GM19240 (cell line): ENCODE measurements at regions not wholly inside any gene's neighbourhood (a gene's known extent, or its start where the extent isn't known, plus 50 kb on each side); places are given as distances from the start of the nearest gene placed in this dataset.
A peak's percentile ranks its signal among the peaks of the same experiment; 100 is the strongest.
"Not testable (repeated sequence)": the region's sequence is repeated elsewhere in the genome, so short reads cannot be mapped to it uniquely, and the experiment has no call there.

ENCODE experiments used
- DNase-seq: peaks from one replicate; pipeline ENCODE4 v3.0.0; 2011; ENCODE audit warnings: low spot score; ENCODE audit not compliant: insufficient read length

DNA sequence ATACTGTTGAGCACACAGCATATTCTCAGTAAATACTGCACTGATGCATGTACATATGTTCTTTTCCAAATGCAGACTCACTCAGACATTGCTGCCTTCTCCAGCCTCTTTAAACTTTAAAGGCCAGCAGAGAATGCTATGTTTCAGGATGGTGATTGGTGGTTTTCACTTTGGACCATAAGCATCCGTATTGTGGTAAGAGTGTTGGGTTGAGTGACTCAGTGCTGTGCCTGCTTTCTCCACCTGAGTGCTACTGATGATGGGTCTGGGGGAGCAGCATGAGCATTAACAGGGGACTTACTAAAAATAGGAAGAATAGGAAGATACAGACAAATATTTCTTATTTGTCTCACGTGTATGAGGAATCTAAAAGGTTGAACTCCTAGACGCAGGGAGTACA, 56.3 kb upstream of the ZNF92 start:
- DNase-seq, result no peak

DNA sequence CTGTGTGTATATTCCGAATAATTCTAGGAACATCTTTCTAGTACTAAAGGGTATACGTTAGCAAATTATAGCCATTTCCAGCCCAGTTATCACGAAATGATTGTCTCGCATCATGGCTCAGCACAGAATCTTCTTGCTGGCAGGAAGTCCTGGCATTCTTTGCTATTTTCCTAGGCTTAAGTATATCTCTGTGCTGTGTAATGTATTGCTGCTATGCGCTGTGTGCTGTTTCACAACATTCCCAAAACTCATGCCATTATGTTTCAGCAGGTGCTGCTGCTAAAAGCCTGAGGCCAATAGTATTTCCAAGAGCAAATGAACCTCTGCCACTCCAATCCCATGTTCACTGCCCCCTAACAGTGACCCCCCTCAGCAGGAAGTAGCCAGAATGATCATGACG, 62.9 kb upstream of the ZNF92 start:
- no peak for DNase-seq

DNA sequence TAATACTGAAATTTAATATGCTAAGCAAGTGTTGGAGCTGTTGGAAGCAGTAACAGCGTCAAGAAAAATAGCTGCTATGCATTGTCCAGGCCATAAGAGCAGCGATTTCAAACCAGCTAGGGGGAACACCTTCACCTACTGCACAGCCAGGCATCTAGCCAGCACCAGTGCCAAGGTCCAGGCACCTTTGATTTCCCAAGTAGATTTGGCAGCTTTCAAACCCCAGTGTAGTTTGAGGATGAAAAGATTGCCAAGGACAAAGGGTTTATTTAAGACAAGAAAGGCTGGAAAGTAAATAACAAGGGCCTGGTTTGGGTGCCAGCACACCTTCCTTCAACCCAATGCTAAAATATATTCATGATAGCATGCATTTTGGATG, 65.4 kb upstream of the ZNF92 start:
- DNase-seq, result no peak

GRCh38 chr7:65307651-65308299, 65.9 kb upstream of the ZNF92 start:
- peak; percentile 29 for DNase-seq

- no peak for DNase-seq
These were observed 69.5 kb upstream of the ZNF92 start for GRCh38 chr7:65304175-65304574.

- no peak for DNase-seq
These were observed 70.8 kb upstream of the ZNF92 start for GRCh38 chr7:65302883-65303282.

DNA sequence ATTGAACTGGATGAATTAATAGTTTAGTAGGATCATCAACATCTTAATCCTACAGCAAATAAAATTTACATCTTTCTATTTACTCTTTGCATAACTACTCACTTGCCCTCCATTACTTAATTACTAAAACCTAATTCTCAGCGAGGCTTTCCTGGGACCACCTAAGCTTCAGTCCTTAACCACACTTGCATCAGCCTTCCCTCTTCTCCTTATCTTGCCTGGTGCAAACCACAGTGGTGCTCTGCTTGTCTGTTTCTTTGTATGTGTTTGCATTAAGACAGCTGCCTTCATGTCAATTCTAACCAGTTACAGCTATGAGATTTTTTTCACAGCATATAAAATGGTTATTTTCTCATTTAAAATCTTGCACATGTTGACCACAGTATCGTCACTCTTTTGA, 72.6 kb upstream of the ZNF92 start:
- no peak for DNase-seq

- DNase-seq, result no peak
These were observed 78.2 kb upstream of the ZNF92 start for GRCh38 chr7:65295409-65295808.

DNA sequence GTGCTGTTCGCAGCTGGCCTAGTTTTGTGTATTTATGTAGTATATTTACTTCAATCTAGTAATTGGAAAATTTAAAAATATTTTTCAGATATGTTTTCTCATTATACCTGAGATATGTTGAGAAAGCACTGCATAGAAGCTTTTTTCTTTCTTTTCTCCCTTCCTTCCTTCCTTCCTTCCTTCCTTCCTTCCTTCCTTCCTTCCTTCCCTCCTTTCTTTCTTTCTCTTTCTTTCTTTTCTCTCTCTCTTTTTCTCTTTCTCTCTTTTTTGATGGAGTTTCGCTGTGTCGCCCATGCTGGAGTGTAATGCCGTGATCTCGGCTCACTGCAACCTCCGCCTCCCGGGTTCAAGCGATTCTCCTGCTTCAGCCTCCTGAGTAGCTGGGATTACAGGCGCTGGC, 83.3 kb upstream of the ZNF92 start:
- not testable (repeated sequence) for DNase-seq

- no peak for DNase-seq
These were observed 86.6 kb upstream of the ZNF92 start for GRCh38 chr7:65287023-65287422.

DNA sequence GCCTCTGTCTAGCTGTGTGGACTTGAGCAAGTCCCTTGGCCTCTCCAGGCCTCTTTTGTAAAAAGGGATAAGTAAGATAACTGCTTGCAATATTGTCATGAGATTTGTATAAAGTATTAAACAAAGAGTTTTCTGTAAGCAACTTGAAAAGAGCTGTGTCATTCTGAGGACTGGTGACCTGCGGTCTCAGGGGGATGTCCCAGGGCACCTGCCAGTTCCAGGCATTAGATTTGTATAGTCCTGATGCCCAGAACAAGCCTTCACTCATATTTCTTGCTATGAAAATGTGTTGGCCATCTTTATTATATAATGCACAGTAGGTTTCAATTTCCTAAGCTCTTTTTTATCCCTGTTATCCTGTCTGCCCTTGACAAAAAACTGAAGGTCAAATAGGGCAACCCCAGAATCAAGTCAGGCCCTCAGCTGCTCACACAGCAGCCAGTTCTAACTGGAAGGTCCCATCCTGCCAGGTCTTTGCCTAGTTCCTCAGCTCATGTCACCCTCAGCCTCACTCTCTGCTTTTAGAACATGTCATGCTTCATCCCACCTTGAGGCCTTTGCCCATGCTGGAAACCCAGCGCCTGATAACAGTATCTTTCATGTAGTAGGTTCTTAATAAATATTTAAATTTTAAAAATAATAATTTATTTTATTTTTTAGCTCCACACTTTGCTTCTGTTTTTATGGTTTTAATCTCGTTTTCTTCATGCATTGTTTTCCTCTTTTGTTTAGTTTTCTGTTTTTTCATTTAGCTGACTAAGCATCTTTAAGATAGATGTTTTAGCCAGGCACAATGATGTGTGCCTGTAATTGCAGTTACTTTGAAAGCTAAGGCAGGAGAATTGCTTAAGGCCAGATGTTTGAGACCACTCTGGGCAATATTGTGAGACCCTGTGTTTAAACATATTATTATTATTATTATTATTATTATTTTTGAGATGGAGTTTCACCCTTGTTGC, 87.5 kb upstream of the ZNF92 start:
- no peak for DNase-seq

- not testable (repeated sequence) for DNase-seq
These were observed 88.4 kb upstream of the ZNF92 start for GRCh38 chr7:65285241-65285640.

DNA sequence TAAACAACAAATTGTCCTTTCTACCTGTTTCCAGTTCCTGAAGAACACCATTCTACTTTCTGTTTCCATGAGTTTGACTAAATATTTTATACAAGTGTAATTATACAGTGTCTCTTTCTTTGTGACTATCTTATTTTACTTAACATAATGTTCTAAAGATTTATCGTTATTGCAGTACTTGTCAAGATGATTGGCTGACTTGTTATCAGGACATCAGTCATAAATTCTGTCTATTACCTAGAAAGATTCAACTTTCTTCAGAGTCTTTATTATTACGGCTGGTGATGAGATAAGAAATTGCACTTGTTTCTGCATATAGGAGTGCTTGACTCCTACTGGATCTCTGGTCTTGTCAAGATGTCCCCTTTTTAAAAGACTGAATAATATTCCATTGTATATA, 93.9 kb upstream of the ZNF92 start:
- no peak for DNase-seq

GRCh38 chr7:65276822-65277221, 96.8 kb upstream of the ZNF92 start:
- no peak for DNase-seq

GRCh38 chr7:65271502-65271901, 102.2 kb upstream of the ZNF92 start:
- DNase-seq, result not testable (repeated sequence)

DNA sequence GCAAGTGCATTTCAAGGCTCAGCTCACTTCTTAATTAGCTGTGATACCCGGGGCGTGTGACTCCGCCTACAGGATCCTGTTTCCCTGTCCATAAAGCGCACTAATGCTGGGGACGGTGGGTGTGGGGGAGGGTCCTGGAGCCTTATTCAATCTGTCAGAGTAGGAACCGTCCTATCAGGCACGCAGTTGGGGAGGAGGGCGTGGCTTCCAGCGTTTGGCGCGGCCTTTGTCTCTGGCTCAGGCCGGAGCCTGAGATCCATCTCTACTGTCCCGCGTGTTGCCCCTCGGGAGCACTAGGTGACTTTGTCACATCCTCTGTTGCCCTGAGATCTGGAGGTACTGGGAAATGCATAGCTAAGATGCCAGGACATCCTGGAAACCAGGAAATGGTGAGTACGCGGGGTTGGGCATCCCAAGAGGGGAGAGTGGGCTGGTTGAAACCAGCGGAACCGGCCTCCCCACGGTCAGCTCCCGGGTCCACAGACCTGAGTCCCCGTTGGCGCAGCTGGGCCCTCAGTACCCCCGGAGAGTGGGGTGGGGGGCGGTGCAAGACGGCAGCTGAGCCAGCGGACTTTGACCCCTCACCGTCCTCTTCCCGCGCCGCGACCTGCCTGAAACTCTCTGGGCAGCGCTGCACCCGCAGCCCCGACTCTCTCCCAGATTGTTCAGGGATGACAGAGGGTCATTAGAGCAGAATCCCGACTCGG, 104.4 kb upstream of the ZNF92 start:
- DNase-seq, result peak; percentile 63

DNA sequence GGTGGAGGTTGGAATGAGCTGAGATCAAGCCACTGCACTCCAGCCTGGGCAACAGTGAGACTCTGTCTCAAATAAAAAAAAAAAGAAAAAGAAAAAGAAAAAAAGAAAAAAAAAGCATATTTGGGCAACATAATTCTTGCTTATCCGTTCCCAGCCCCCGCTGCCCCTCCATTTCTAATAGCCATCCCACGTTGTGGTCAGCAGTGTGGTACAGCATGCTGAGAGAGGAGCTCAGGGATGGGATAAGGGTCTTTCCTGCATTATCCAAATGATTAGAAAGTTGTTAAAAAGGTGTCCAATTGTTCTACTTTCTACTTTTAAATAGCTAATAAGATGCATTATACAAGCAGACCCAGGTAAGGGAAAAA, 104.9 kb upstream of the ZNF92 start:
- no peak for DNase-seq

DNA sequence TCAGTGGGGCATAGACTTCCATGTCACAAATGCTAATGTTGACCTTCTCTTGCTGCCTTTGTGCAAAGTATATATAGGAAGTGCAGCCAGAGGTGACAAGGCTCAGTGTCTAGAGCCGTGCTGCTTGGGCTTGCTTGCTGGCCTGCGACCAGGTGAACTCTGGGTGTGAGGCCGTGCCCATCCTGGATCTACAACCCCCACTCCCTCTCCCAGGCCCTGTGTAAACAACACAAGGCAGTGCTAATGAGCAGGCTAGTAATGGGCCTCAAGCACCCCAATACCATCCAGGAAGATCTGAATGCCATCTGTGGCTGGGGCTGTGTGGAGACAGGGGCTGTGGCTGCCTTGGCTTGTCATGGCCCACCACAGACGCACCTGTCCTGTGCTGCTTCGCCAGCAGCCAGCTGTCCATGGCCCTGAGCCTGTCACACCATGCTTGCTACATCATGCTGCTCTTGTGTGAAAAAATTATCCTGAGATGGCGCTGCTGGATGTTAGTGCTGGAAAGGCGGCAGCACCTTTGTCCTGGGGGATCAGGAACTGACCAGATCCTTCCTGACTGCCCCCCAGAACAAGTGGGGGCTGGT, 107.6 kb upstream of the ZNF92 start:
- no peak for DNase-seq

DNA sequence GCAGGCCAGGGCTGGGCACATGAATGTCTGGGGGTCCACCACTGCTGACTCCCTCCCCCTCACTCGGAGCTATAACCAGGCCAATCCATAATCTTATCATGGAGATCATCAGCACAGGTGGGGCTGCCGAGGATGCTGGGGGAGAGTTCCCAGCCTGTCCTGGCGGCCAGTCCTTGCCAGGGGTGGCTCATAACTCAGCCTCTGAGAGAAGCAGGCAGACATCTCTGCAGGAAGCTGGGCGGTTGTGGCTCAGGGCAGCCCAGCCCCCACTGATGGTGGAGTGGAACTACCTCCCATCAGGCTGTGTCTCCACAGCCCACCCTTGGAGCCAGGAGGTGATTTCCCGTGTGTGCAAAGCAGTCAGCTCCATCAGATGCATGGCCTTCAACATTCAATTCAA, 109.4 kb upstream of the ZNF92 start:
- no peak for DNase-seq

GRCh38 chr7:65260673-65261072, 113.0 kb upstream of the ZNF92 start:
- DNase-seq, result not testable (repeated sequence)

- not testable (repeated sequence) for DNase-seq
These were observed 113.7 kb upstream of the ZNF92 start for GRCh38 chr7:65259864-65260525.
